GM12892 (cell line): ENCODE measurements at regions not wholly inside any gene's neighbourhood (a gene's known extent, or its start where the extent isn't known, plus 50 kb on each side); places are given as distances from the start of the nearest gene placed in this dataset.
"Not testable (repeated sequence)": the region's sequence is repeated elsewhere in the genome, so short reads cannot be mapped to it uniquely, and the experiment has no call there.

ENCODE experiments used
- POLR2A ChIP-seq: IDR thresholded peaks from 2 replicates; pipeline ENCODE4 v1.6.1; 2011; ENCODE audit warnings: low read depth, low read length, control low read depth
- POLR2AphosphoS5 ChIP-seq: IDR thresholded peaks from 2 replicates; pipeline ENCODE4 v1.6.1; 2011; ENCODE audit warnings: low read depth, low read length, control low read depth

- not testable (repeated sequence) for TF ChIP-seq POLR2A, POLR2AphosphoS5
Observed at GRCh38 chr2:111424851-111425309, 304.2 kb downstream of the BCL2L11 start.
